H9 (cell line): ENCODE measurements at regions not wholly inside any gene's neighbourhood (a gene's known extent, or its start where the extent isn't known, plus 50 kb on each side); places are given as distances from the start of the nearest gene placed in this dataset.

Experiments used
- DNase-seq: peaks from one replicate; pipeline ENCODE4 v3.0.0-alpha.2; 2017
- H2AFZ ChIP-seq: one replicate; pipeline ENCODE4 v1.6.1; 2013; ENCODE audit warnings: mild to moderate bottlenecking, low read length, control low read depth, moderate library complexity
- H2AK5ac ChIP-seq: 2 replicates; pipeline ENCODE4 v1.6.1; 2013; ENCODE audit warnings: low read length, control low read depth, mixed read lengths; ENCODE audit not compliant: insufficient read length
- H2BK120ac ChIP-seq: one replicate; pipeline ENCODE4 v1.6.1; 2013; ENCODE audit warnings: low read depth, mild to moderate bottlenecking, low read length, control low read depth, inconsistent platforms; ENCODE audit not compliant: poor library complexity, severe bottlenecking
- H2BK12ac ChIP-seq: 2 replicates; pipeline ENCODE4 v1.6.1; 2013; ENCODE audit warnings: low read length, control low read depth, mixed read lengths, low read depth; ENCODE audit not compliant: insufficient read length
- H2BK15ac ChIP-seq: 2 replicates; pipeline ENCODE4 v1.6.1; 2013; ENCODE audit warnings: low read depth, low read length, control low read depth
- H2BK20ac ChIP-seq: one replicate; pipeline ENCODE4 v1.6.1; 2013; ENCODE audit warnings: low read depth, mild to moderate bottlenecking, low read length, control low read depth, inconsistent platforms; ENCODE audit not compliant: poor library complexity, severe bottlenecking
- H2BK5ac ChIP-seq: 2 replicates; pipeline ENCODE4 v1.6.1; 2013; ENCODE audit warnings: low read length, control low read depth, mixed read lengths; ENCODE audit not compliant: insufficient read length
- H3K14ac ChIP-seq: 2 replicates; pipeline ENCODE4 v1.6.1; 2013; ENCODE audit warnings: low read length, control low read depth; ENCODE audit not compliant: insufficient read depth
- H3K18ac ChIP-seq: 2 replicates; pipeline ENCODE4 v1.6.1; 2013; ENCODE audit warnings: low read depth, mild to moderate bottlenecking, mixed read lengths, low read length, control low read depth; ENCODE audit not compliant: insufficient read length
- H3K23ac ChIP-seq: 2 replicates; pipeline ENCODE4 v1.6.1; 2013; ENCODE audit warnings: low read length, control low read depth, mixed read lengths, low read depth; ENCODE audit not compliant: insufficient read length
- H3K23me2 ChIP-seq: 2 replicates; pipeline ENCODE4 v1.6.1; 2013; ENCODE audit warnings: low read depth, mild to moderate bottlenecking, mixed read lengths, low read length, control low read depth; ENCODE audit not compliant: insufficient read length, poor library complexity, severe bottlenecking
- H3K27ac ChIP-seq: 2 replicates; pipeline ENCODE4 v1.5.1; 2013; ENCODE audit warnings: low read length, control low read depth, mixed read lengths, low read depth; ENCODE audit not compliant: insufficient read length
- H3K27me3 ChIP-seq: 2 replicates; pipeline ENCODE4 v1.6.1; 2013; ENCODE audit warnings: low read length, control low read depth, inconsistent platforms; ENCODE audit not compliant: insufficient read depth
- H3K4ac ChIP-seq: 2 replicates; pipeline ENCODE4 v1.6.1; 2013; ENCODE audit warnings: low read depth, mild to moderate bottlenecking, control low read depth, inconsistent platforms, low read length, moderate library complexity
- H3K4me1 ChIP-seq: 2 replicates; pipeline ENCODE4 v1.6.1; 2013; ENCODE audit warnings: low read length, control low read depth, inconsistent platforms; ENCODE audit not compliant: insufficient read depth
- H3K4me2 ChIP-seq: 2 replicates; pipeline ENCODE4 v1.6.1; 2013; ENCODE audit warnings: low read length, control low read depth, mixed read lengths; ENCODE audit not compliant: insufficient read length, insufficient read depth
- H3K56ac ChIP-seq: 2 replicates; pipeline ENCODE4 v1.6.1; 2013; ENCODE audit warnings: low read depth, mild to moderate bottlenecking, mixed read lengths, low read length, control low read depth; ENCODE audit not compliant: insufficient read length
- H3K79me1 ChIP-seq: 2 replicates; pipeline ENCODE4 v1.6.1; 2013; ENCODE audit warnings: low read depth, mild to moderate bottlenecking, moderate library complexity, low read length, control low read depth, inconsistent platforms; ENCODE audit not compliant: insufficient read depth, poor library complexity, severe bottlenecking
- H3K79me2 ChIP-seq: 2 replicates; pipeline ENCODE4 v1.6.1; 2013; ENCODE audit warnings: low read length, control low read depth, inconsistent platforms; ENCODE audit not compliant: insufficient read depth
- H3K9ac ChIP-seq: 2 replicates; pipeline ENCODE4 v1.6.1; 2013; ENCODE audit warnings: low read length, control low read depth, mixed read lengths; ENCODE audit not compliant: insufficient read length; ENCODE audit errors: extremely low read depth
- H3K9me3 ChIP-seq: one replicate; pipeline ENCODE4 v1.6.1; 2013; ENCODE audit warnings: low read depth, low read length, inconsistent platforms; ENCODE audit not compliant: control insufficient read depth
- H3T11ph ChIP-seq: one replicate; pipeline ENCODE4 v1.6.1; 2013; ENCODE audit warnings: mild to moderate bottlenecking, low read length, control low read depth, inconsistent platforms
- H4K20me1 ChIP-seq: one replicate; pipeline ENCODE4 v1.6.1; 2013; ENCODE audit not compliant: control insufficient read depth, insufficient read length, insufficient read depth
- H4K5ac ChIP-seq: 2 replicates; pipeline ENCODE4 v1.6.1; 2013; ENCODE audit warnings: low read depth, mild to moderate bottlenecking, mixed read lengths, low read length, control low read depth; ENCODE audit not compliant: insufficient read length
- H4K8ac ChIP-seq: replicated peaks from 2 replicates; pipeline ENCODE4 v1.6.1; 2013; ENCODE audit warnings: low read length, control low read depth, mixed read lengths, low read depth; ENCODE audit not compliant: insufficient read length
- H4K91ac ChIP-seq: 2 replicates; pipeline ENCODE4 v1.6.1; 2013; ENCODE audit warnings: low read depth, mild to moderate bottlenecking, moderate library complexity, mixed read lengths, low read length, control low read depth; ENCODE audit not compliant: insufficient read length
- H3K27ac Mint-ChIP-seq, 3 experiments: 2 replicates in 2 of 3; 3 replicates in 1 of 3; pipeline ENCODE4 v1.8.0; 2020 to 2021; ENCODE audit warnings: mixed read lengths in 3 of 3, mild to moderate bottlenecking in 1 of 3, moderate library complexity in 1 of 3
- H3K27me3 Mint-ChIP-seq: 2 replicates; pipeline ENCODE4 v1.8.0; 2021; ENCODE audit warnings: low read depth, mild to moderate bottlenecking, moderate library complexity, mixed read lengths
- H3K36me3 Mint-ChIP-seq, 3 experiments: 2 replicates in 2 of 3; 3 replicates in 1 of 3; pipeline ENCODE4 v1.8.0; 2020 to 2021; ENCODE audit warnings: low read depth in 3 of 3, mixed read lengths in 3 of 3; ENCODE audit not compliant: insufficient read depth in 1 of 3
- H3K4me1 Mint-ChIP-seq, 2 experiments: 2 replicates each; pipeline ENCODE4 v1.8.0; 2020; ENCODE audit warnings: mixed read lengths in 2 of 2
- H3K4me3 Mint-ChIP-seq, 2 experiments: 2 replicates in 1 of 2; 3 replicates in 1 of 2; pipeline ENCODE4 v1.8.0; 2020 to 2021; ENCODE audit warnings: mild to moderate bottlenecking in 2 of 2, mixed read lengths in 2 of 2, moderate library complexity in 1 of 2
- H3K9me3 Mint-ChIP-seq, 2 experiments: 2 replicates in 1 of 2; 3 replicates in 1 of 2; pipeline ENCODE4 v1.8.0; 2020; ENCODE audit warnings: mild to moderate bottlenecking in 2 of 2, mixed read lengths in 2 of 2, moderate library complexity in 1 of 2
- CTCF ChIP-seq: fragments of 200-600 bp; sonication (generic); conservative IDR thresholded peaks from 3 replicates; pipeline ENCODE4 v1.8.0; 2021; ENCODE audit warnings: antibody characterized with exemption, mild to moderate bottlenecking

- peaks cover 0 to 18% (median 5%) of the 10 kb centered on the region in 3 experiments; a peak in 3 of 7 replicates for H3K36me3 Mint-ChIP-seq
- no peak overlapping the region for H3K18ac ChIP-seq
- H3K27me3 Mint-ChIP-seq = no peaks in the 10 kb centered on the region
- H3K9ac ChIP-seq = no peak overlapping the region
- no peaks in the 10 kb centered on the region for H4K20me1 ChIP-seq
- H3K4me1 ChIP-seq = no peaks in the 10 kb centered on the region
- H2AFZ ChIP-seq = no peak overlapping the region
- H2BK12ac ChIP-seq = no peak overlapping the region
- no peaks in the 10 kb centered on the region for H3K9me3 ChIP-seq
- H3K23ac ChIP-seq = no peak overlapping the region
- H2BK15ac ChIP-seq = no peak overlapping the region
- no peak overlapping the region for H3K4me3 Mint-ChIP-seq
- no peaks in the 10 kb centered on the region for H3K79me1 ChIP-seq
- H2BK5ac ChIP-seq = no peak overlapping the region
- H3K27me3 ChIP-seq = no peaks in the 10 kb centered on the region
- no peak overlapping the region for H4K91ac ChIP-seq
- no peak overlapping the region for H4K8ac ChIP-seq
- DNase-seq = no peak
- H3K79me2 ChIP-seq = no peaks in the 10 kb centered on the region
- peaks cover 21 to 24% of the 10 kb centered on the region in 2 experiments for H3K9me3 Mint-ChIP-seq
- no peaks in the 10 kb centered on the region for H3K23me2 ChIP-seq
- H3K56ac ChIP-seq = no peak overlapping the region
- peaks cover 8 to 10% of the 10 kb centered on the region in 2 experiments for H3K4me1 Mint-ChIP-seq
- no peak overlapping the region for H2BK120ac ChIP-seq
- no peak overlapping the region for H2AK5ac ChIP-seq
- TF ChIP-seq CTCF = no peak
- H3K27ac ChIP-seq = no peak overlapping the region
- H2BK20ac ChIP-seq = no peak overlapping the region
- no peak overlapping the region for H3T11ph ChIP-seq
- no peak overlapping the region; a peak in 1 of 7 replicates for H3K27ac Mint-ChIP-seq
- H3K14ac ChIP-seq = no peak overlapping the region
- H4K5ac ChIP-seq = no peak overlapping the region
- no peak overlapping the region for H3K4ac ChIP-seq
- no peak overlapping the region for H3K4me2 ChIP-seq
Observed at GRCh38 chr13:89474432-89474831, 1803.3 kb downstream of the SLITRK5 start.
